Endometrium (tissue), 2 donors: ENCODE measurements at regions not wholly inside any gene's neighbourhood (a gene's known extent, or its start where the extent isn't known, plus 50 kb on each side); places are given as distances from the start of the nearest gene placed in this dataset.
A peak's percentile ranks its signal among the peaks of the same experiment; 100 is the strongest.
"Not testable (repeated sequence)": the region's sequence is repeated elsewhere in the genome, so short reads cannot be mapped to it uniquely, and the experiment has no call there.

Experiments used
- FAIRE-seq: peaks from 2 replicates; lab custom pipeline; 2012; peaks lifted over from hg19 to GRCh38; lab: Jason Lieb, UNC
- donor health status: control.
- donor health status: control.

DNA sequence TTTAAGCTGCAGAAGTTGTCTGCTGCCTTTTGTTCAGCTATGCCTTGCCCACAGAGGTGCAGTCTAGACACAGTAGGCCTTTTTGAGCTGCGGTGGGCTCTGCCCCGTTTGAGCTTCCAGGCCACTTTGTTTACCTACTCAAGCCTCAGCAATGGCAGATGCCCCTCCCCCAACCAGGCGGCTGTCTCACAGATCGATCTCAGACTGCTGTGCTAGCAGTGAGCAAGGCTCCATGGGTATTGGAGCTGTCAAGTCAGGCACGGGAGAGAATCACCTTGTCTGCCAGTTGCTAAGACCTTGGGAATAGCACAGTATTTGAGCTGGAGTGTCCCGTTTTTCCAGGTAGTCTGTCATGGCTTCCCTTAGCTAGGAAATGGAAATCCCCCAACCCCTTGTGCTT lies 587.8 kb upstream of the CLINT1 start:
- FAIRE-seq = not testable (repeated sequence)

DNA sequence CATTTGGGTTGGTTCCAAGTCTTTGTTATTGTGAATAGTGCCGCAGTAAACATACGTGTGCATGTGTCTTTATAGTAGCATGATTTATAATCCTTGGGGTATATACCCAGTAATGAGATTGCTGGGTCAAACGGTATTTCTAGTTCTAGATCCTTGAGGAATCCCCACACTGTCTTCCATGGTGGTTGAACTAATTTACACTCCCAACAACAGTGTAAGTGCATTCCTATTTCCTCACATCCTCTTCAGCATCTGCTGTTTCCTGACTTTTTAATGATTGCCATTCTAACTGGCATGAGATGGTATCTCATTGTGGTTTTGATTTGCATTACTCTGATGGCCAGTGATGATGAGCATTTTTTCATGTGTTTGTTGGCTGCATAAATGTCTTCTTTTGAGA lies 580.3 kb upstream of the CLINT1 start:
- FAIRE-seq = not testable (repeated sequence)

- no peak for FAIRE-seq
These were observed 577.5 kb upstream of the CLINT1 start for GRCh38 chr5:158436271-158437065.

GRCh38 chr5:158435161-158435616 lies 576.2 kb upstream of the CLINT1 start:
- FAIRE-seq = no peak

DNA sequence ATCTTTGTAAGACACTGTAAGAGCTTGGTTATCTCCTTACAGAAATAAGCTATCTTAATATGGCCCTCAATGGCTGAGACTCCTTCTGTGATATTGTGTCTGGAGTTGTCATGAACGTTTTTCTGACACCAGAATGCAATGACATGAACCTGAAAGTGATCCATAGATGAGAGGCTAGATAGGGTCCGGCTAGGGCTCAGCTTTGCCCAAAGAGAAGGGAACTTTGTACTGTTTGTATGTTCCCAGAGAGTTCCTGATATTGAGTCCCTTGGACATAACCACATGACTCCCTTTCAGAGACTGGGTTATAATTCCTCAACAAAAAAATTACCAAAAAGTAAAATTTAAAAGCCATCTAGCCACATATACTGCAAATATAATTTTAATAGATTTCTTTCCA lies 575.8 kb upstream of the CLINT1 start:
- no peak for FAIRE-seq

DNA sequence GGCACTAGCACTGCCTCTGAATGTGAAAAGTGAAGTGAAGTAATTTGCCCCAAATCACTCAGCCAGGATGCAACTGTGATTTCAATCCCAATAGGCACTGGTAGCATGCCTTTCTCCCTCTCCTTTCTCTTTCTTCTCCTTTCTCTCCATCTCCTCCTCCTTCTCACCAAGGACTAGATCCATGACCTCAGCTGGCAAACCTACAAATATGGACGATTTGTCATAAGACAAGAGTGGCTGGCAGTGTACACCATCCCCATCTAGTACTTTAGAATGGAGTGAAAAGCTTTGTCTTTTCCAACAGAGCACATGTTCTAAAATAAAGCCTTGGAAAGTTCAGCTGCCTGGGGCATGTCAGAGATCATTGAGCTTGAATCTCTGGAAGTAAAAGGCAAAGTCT lies 574.7 kb upstream of the CLINT1 start:
- FAIRE-seq = no peak

DNA sequence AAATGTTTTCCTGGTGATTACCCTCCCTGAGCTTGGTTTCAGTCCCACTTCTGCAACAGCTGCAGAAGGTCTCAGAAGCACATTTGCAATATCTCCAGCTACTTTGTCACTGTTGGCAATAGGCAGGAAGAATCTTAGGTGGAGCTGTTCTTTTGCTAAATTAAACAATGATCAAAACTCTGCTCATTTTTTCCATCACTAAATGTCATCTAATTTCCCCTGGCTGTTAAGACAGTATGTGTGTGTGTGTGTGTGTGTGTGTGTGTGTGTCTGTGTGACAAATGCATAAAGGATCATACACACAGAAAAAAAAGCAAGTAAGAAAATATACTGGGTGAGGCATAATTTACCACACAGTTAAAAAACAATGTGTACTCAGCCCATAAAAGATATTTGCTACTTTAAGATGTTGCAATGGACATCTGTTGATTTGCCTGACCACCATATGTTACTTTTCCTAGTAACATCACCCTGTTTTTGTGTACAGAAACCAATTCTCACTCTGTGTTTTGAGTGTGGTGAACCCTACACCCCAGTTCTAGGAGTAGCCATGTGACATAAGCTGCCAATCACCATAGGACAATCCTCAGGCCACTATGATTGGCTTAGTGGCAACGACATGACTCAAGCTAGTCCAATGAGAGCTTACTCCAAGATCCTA lies 572.6 kb upstream of the CLINT1 start:
- peak; percentile 46 for FAIRE-seq

DNA sequence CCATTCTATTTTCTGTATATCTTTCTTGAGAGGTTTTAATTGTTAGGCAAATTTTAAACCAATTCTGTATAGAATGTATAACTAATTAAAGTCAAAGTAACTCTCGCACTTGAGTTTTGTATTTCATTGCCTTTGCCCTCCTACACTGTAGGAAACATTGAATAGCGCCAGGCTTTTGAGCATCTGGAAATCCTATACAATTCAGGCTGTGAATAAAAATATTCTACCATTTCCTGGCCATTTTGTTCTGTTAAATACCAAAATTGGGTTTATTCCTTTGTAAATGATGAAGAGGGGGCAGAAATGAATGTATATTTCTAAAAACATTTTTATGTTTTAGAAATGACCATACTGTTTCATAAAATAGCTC lies 571.8 kb upstream of the CLINT1 start:
- peak; percentile 8 for FAIRE-seq

- FAIRE-seq = no peak
These were observed 571.3 kb upstream of the CLINT1 start for GRCh38 chr5:158430166-158430797.

DNA sequence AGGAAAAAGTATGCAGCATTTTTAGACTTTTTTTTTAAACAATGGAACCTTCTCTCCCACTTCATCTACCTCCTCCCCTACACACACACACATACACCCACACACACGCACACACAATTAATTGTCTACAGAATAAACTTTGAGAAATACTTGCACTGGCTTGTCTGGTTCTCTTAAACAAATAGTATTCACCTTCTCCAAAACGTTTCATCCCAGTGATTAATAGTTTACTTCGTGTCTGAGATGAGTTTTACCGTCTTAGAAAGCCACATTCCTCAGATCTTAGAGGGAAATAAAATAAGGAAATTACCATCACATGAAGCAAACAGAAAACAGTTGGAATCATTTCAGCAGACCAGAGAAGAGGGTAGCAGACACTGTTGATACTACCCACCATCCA lies 570.6 kb upstream of the CLINT1 start:
- no peak for FAIRE-seq

DNA sequence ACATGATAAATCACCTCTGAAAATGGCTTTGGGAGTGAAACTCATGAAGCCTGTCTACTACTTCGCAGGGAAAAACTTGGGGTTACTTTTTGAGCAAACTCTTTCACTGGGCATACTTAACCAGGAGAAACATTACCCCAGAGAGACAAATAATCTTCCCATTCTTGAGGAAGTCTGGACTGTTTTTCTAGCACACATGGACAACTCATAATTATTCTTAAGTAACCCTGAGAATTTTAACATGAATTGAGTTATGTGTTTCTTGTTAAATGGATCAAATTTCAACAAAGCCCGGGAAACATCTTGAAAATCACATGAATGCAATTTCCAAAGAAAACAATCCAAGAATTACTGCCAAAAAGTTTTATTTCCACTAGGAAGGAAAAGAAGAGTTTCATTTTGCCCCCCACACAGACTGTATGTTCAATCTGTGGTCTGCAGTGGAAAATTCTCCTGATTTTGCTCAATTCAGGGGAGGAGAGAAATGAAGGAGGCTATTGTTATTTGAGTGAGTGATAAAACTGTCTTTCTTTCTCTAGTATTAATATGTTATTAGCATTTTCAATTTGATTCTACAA lies 564.8 kb upstream of the CLINT1 start:
- peak; percentile 93 for FAIRE-seq

- FAIRE-seq = no peak
These were observed 563.9 kb upstream of the CLINT1 start for GRCh38 chr5:158422653-158423515.

DNA sequence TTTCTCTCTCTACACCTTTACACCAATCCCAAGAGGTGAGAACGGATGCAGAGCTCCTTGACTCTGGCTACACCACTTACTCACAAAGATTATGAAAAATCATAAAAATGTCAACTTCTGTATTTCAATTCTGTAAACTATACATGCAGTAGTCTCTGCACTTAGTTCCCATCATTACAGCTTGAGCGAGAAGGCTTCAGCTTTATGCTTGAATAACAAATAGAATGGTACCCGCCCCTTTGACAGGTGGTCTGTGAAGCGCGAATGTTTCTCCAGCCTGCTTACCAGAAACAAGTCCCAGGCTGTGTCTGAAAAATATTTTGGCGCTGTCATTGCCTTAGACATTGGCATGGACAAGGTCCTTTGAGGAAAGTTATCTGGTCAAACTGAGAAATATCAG lies 562.4 kb upstream of the CLINT1 start:
- no peak for FAIRE-seq

- no peak for FAIRE-seq
These were observed 560.2 kb upstream of the CLINT1 start for GRCh38 chr5:158419186-158419585.

- FAIRE-seq = no peak
These were observed 555.8 kb upstream of the CLINT1 start for GRCh38 chr5:158414780-158415179.

DNA sequence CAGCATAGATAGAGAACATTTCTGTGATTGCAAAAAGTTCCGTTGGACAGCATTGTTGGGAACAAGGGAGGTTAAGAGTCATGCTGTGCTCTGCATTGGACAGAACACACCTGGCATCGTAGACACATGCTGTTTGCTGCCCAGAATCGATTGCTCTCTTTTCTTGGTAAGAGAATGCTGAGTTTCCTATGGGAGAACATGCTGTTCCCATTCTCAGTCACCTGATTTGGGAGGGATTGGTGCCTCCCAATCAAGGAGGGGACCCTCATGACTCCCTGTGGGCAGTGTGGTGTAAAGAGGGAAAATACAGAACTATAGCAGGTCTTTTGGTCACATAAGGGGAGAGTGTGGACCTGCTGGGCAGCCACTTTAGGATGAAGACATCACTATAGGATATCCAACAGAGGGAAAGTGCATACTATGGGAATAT lies 555.4 kb upstream of the CLINT1 start:
- no peak for FAIRE-seq

GRCh38 chr5:158413122-158413680 lies 554.3 kb upstream of the CLINT1 start:
- no peak for FAIRE-seq

DNA sequence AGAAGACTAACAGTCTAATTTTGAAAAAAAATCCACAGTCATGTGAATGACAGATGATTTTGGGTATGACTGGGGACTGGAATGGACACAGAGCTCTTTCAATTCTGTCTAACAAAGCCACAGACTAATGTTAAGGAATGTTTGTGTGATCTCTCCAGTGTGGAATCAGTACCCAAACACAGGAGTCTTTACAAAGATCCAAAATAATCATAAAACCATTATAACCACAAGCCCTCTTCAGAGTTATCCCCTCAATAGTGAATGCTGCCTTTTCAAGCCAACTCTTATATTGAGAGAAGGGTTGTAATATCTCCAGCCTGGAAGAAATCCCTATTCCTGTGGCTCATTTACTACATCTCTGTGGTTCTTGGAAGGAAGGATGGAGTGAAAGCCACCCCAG lies 552.0 kb upstream of the CLINT1 start:
- FAIRE-seq = no peak

DNA sequence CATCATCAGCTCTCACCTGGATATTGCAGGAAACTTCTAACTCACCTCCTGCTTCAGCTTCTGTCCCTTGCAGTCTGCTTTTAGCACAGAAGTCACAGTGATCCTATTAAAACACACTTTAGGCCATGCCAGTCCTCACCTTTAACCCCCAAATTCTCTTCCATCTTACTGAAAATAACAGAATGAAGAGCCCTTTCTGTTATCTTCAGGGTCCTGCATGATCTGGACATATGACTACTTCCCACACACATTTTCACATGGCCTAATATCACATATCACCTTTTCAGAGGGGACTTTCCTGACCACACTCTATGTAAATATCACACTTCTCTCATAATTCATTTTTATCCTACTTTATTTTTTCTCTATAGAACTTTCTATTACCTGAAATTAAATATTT lies 550.6 kb upstream of the CLINT1 start:
- no peak for FAIRE-seq

- peak; percentile 45 for FAIRE-seq
These were observed 548.9 kb upstream of the CLINT1 start for GRCh38 chr5:158407824-158408195.
